GM21528 (cell line): ENCODE measurements at regions not wholly inside any gene's neighbourhood (a gene's known extent, or its start where the extent isn't known, plus 50 kb on each side); places are given as distances from the start of the nearest gene placed in this dataset.

Experiments used
- ATAC-seq: cut with Tn5 transposase; IDR thresholded peaks from one replicate; pipeline ENCODE4 v1.9.1; 2021; ENCODE audit warnings: mild to moderate bottlenecking, moderate library complexity; ENCODE audit not compliant: unreplicated experiment, low FRiP score

- no peak for ATAC-seq
Measured at GRCh38 chr2:217660423-217660822, 342.4 kb downstream of the TNS1 start.

- no peak for ATAC-seq
Measured at GRCh38 chr2:217658806-217659205, 344.0 kb downstream of the TNS1 start.

- ATAC-seq, result no peak
Measured at GRCh38 chr2:217657252-217657651, 345.5 kb downstream of the TNS1 start.

- no peak for ATAC-seq
Measured at GRCh38 chr2:217656316-217656715, 346.5 kb downstream of the TNS1 start.

GRCh38 chr2:217655651-217656050 is 347.1 kb downstream of the TNS1 start:
- ATAC-seq, result no peak

GRCh38 chr2:217654168-217654567 is 348.6 kb downstream of the TNS1 start:
- ATAC-seq, result no peak

GRCh38 chr2:217652761-217653639 is 349.8 kb downstream of the TNS1 start:
- no peak for ATAC-seq

- no peak for ATAC-seq
Measured at GRCh38 chr2:217650716-217651360, 352.0 kb downstream of the TNS1 start.

GRCh38 chr2:217650229-217650628 is 352.6 kb downstream of the TNS1 start:
- no peak for ATAC-seq

GRCh38 chr2:217647925-217648324 is 354.9 kb downstream of the TNS1 start:
- no peak for ATAC-seq

GRCh38 chr2:217647226-217647625 is 355.6 kb downstream of the TNS1 start:
- no peak for ATAC-seq

GRCh38 chr2:217645896-217646295 is 356.9 kb downstream of the TNS1 start:
- ATAC-seq, result no peak

GRCh38 chr2:217643789-217644301 is 358.9 kb downstream of the TNS1 start:
- no peak for ATAC-seq

GRCh38 chr2:217642944-217643343 is 359.9 kb downstream of the TNS1 start:
- no peak for ATAC-seq

GRCh38 chr2:217641960-217642359 is 360.8 kb downstream of the TNS1 start:
- no peak for ATAC-seq

GRCh38 chr2:217639481-217639880 is 363.3 kb downstream of the TNS1 start:
- no peak for ATAC-seq

- no peak for ATAC-seq
Measured at GRCh38 chr2:217638533-217638932, 364.3 kb downstream of the TNS1 start.

- ATAC-seq, result no peak
Measured at GRCh38 chr2:217638031-217638430, 364.8 kb downstream of the TNS1 start.

- no peak for ATAC-seq
Measured at GRCh38 chr2:217636991-217637561, 365.7 kb downstream of the TNS1 start.

GRCh38 chr2:217636578-217636977 is 366.2 kb downstream of the TNS1 start:
- no peak for ATAC-seq

- no peak for ATAC-seq
Measured at GRCh38 chr2:217634871-217635270, 367.9 kb downstream of the TNS1 start.
